SU-DHL-6 (cell line): ENCODE measurements at regions not wholly inside any gene's neighbourhood (a gene's known extent, or its start where the extent isn't known, plus 50 kb on each side); places are given as distances from the start of the nearest gene placed in this dataset.

Source experiments
- H2AFZ ChIP-seq: fragments of 200-600 bp; sonication (generic); 2 replicates; pipeline ENCODE4 v1.6.1; 2014; ENCODE audit warnings: low read depth, mild to moderate bottlenecking, moderate library complexity, mixed read lengths, antibody characterized with exemption, low read length; ENCODE audit not compliant: severe bottlenecking
- H3F3A ChIP-seq: fragments of 200-600 bp; shearing (Covaris generic); 2 replicates; pipeline ENCODE4 v1.6.0; 2016; ENCODE audit warnings: antibody characterized with exemption, mild to moderate bottlenecking; ENCODE audit not compliant: insufficient read depth
- H3K27ac ChIP-seq: fragments of 200-600 bp; sonication (generic); 2 replicates; pipeline ENCODE4 v1.5.1; 2016; ENCODE audit warnings: low read depth, mild to moderate bottlenecking, low read length, moderate library complexity, mixed read lengths
- H3K27me3 ChIP-seq: fragments of 200-600 bp; sonication (generic), shearing (Covaris generic); 2 replicates; pipeline ENCODE4 v1.6.0; 2014; ENCODE audit warnings: mild to moderate bottlenecking, low read length
- H3K36me3 ChIP-seq: fragments of 200-600 bp; sonication (generic); 2 replicates; pipeline ENCODE4 v1.6.1; 2014; ENCODE audit warnings: mild to moderate bottlenecking, low read length, mixed read lengths
- H3K4me2 ChIP-seq: fragments of 300-600, 200-600 bp; shearing (Covaris generic), sonication (generic); 2 replicates; pipeline ENCODE4 v1.6.0; 2014; ENCODE audit warnings: low read length, low read depth, mild to moderate bottlenecking; ENCODE audit not compliant: poor library complexity, severe bottlenecking
- H3K4me3 ChIP-seq: fragments of 200-600 bp; sonication (generic); 2 replicates; pipeline ENCODE4 v1.5.1; 2014; ENCODE audit warnings: antibody characterized with exemption, low read length, mild to moderate bottlenecking, mixed read lengths; ENCODE audit not compliant: insufficient read depth, poor library complexity, severe bottlenecking
- H3K79me2 ChIP-seq: fragments of 200-600 bp; sonication (generic); 2 replicates; pipeline ENCODE4 v1.6.1; 2014; ENCODE audit warnings: mild to moderate bottlenecking, low read length, moderate library complexity; ENCODE audit not compliant: insufficient read depth
- H3K9ac ChIP-seq: fragments of 200-600 bp; sonication (generic); 2 replicates; pipeline ENCODE4 v1.7.0; 2014; ENCODE audit warnings: mild to moderate bottlenecking, low read length
- H3K9me2 ChIP-seq: fragments of 200-600 bp; sonication (generic); replicated peaks from 2 replicates; pipeline ENCODE4 v1.6.1; 2014; ENCODE audit warnings: low read length; ENCODE audit not compliant: insufficient read depth
- H3K9me3 ChIP-seq: fragments of 200-600 bp; sonication (generic); 2 replicates; pipeline ENCODE4 v1.6.1; 2014; ENCODE audit warnings: low read length, mixed read lengths; ENCODE audit not compliant: insufficient read depth
- H4K20me1 ChIP-seq: fragments of 200-600 bp; sonication (generic); 2 replicates; pipeline ENCODE4 v1.6.1; 2014; ENCODE audit warnings: low read depth, mild to moderate bottlenecking, antibody characterized with exemption, low read length, moderate library complexity, mixed read lengths
- CTCF ChIP-seq: fragments of 200-600 bp; sonication (generic); IDR thresholded peaks from one replicate; pipeline ENCODE4 v1.5.1; 2017; ENCODE audit warnings: antibody characterized with exemption, mild to moderate bottlenecking, low read length, moderate library complexity; ENCODE audit not compliant: insufficient read depth, poor library complexity, severe bottlenecking
- EZH2phosphoT487 ChIP-seq: fragments of 200-600 bp; sonication (generic), shearing (Covaris generic); conservative IDR thresholded peaks from 2 replicates; pipeline ENCODE4 v1.6.1; 2018; ENCODE audit warnings: mild to moderate bottlenecking, antibody characterized with exemption, low read length, moderate library complexity, mixed read lengths

GRCh38 chr9:129354498-129354897 lies 176.4 kb upstream of the IER5L start:
- no peaks in the 10 kb centered on the region for H3K36me3 ChIP-seq
- H3K9me2 ChIP-seq: no peaks in the 10 kb centered on the region
- H3K27me3 ChIP-seq: no peaks in the 10 kb centered on the region
- no peaks in the 10 kb centered on the region for H4K20me1 ChIP-seq
- H3K4me2 ChIP-seq: no peak overlapping the region
- TF ChIP-seq EZH2phosphoT487 (no peak), CTCF (no peak)
- no peaks in the 10 kb centered on the region for H3K9me3 ChIP-seq
- no peak overlapping the region for H3K9ac ChIP-seq
- no peak overlapping the region for H3K4me3 ChIP-seq
- H3F3A ChIP-seq: no peaks in the 10 kb centered on the region
- H3K79me2 ChIP-seq: no peaks in the 10 kb centered on the region
- no peak overlapping the region for H2AFZ ChIP-seq
- H3K27ac ChIP-seq: no peak overlapping the region

GRCh38 chr9:129353697-129354336 lies 175.8 kb upstream of the IER5L start:
- no peaks in the 10 kb centered on the region for H3F3A ChIP-seq
- no peaks in the 10 kb centered on the region for H3K79me2 ChIP-seq
- H3K9ac ChIP-seq: no peak overlapping the region
- no peak overlapping the region for H2AFZ ChIP-seq
- no peak overlapping the region for H3K27ac ChIP-seq
- H3K27me3 ChIP-seq: no peaks in the 10 kb centered on the region
- H3K36me3 ChIP-seq: no peaks in the 10 kb centered on the region
- no peak overlapping the region for H3K4me3 ChIP-seq
- no peak for TF ChIP-seq EZH2phosphoT487
- TF ChIP-seq CTCF: no peak
- H3K9me3 ChIP-seq: no peaks in the 10 kb centered on the region
- no peaks in the 10 kb centered on the region for H3K9me2 ChIP-seq
- H4K20me1 ChIP-seq: no peaks in the 10 kb centered on the region
- no peak overlapping the region for H3K4me2 ChIP-seq

GRCh38 chr9:129352146-129352865 lies 174.2 kb upstream of the IER5L start:
- H3K9me3 ChIP-seq: no peaks in the 10 kb centered on the region
- H3F3A ChIP-seq: no peaks in the 10 kb centered on the region
- H2AFZ ChIP-seq: no peak overlapping the region
- H3K27me3 ChIP-seq: no peaks in the 10 kb centered on the region
- H3K4me2 ChIP-seq: no peak overlapping the region
- H3K79me2 ChIP-seq: no peaks in the 10 kb centered on the region
- TF ChIP-seq EZH2phosphoT487 (no peak), CTCF (no peak)
- no peaks in the 10 kb centered on the region for H3K36me3 ChIP-seq
- H3K9ac ChIP-seq: no peak overlapping the region
- no peak overlapping the region for H3K27ac ChIP-seq
- H3K9me2 ChIP-seq: no peaks in the 10 kb centered on the region
- H4K20me1 ChIP-seq: no peaks in the 10 kb centered on the region
- H3K4me3 ChIP-seq: no peak overlapping the region
